WTC11 (cell line): ENCODE measurements at regions not wholly inside any gene's neighbourhood (a gene's known extent, or its start where the extent isn't known, plus 50 kb on each side); places are given as distances from the start of the nearest gene placed in this dataset.

Source experiments
- ATAC-seq: fragments of 200-7000 bp; cut with Tn5 transposase; 2 replicates; pipeline ENCODE4 v1.10.0; 2021; ENCODE audit warnings: mild to moderate bottlenecking, moderate library complexity
- CTCF ChIA-PET: fragments of 300-600 bp; sonication (Branson Sonifier 250); formaldehyde crosslinking; loops from one replicate; lab custom pipeline; 2021; ENCODE audit warnings: antibody characterized with exemption; lab: Charles Lee
- POLR2A ChIA-PET: fragments of 350-600 bp; sonication (Branson Sonifier 250); formaldehyde crosslinking; loops from one replicate; lab custom pipeline; 2021; ENCODE audit warnings: antibody characterized with exemption; lab: Charles Lee
- DNase-seq: peaks from one replicate; pipeline ENCODE4 v3.0.0; 2021; ENCODE audit warnings: low spot score
- H3K27ac Mint-ChIP-seq: 2 replicates; pipeline ENCODE4 v1.8.0; 2021; ENCODE audit warnings: mixed read lengths
- H3K27me3 Mint-ChIP-seq: 2 replicates; pipeline ENCODE4 v1.8.0; 2021; ENCODE audit warnings: low read depth, mild to moderate bottlenecking, moderate library complexity, mixed read lengths
- H3K36me3 Mint-ChIP-seq: 2 replicates; pipeline ENCODE4 v1.8.0; 2021; ENCODE audit warnings: mixed read lengths
- H3K4me1 Mint-ChIP-seq: 2 replicates; pipeline ENCODE4 v1.8.0; 2022; ENCODE audit warnings: mixed read lengths
- H3K4me3 Mint-ChIP-seq: 2 replicates; pipeline ENCODE4 v1.8.0; 2021; ENCODE audit warnings: mild to moderate bottlenecking, moderate library complexity, mixed read lengths
- H3K9me3 Mint-ChIP-seq: 2 replicates; pipeline ENCODE4 v1.8.0; 2021; ENCODE audit warnings: mixed read lengths
- ATF1 ChIP-seq: sonication (generic); formaldehyde crosslinking; IDR thresholded peaks from 2 replicates; pipeline ENCODE4 v1.8.1; 2023; ENCODE audit warnings: mild to moderate bottlenecking, moderate library complexity, missing genetic modification reagents
- CREM ChIP-seq: sonication (generic); formaldehyde crosslinking; IDR thresholded peaks from 2 replicates; pipeline ENCODE4 v1.8.1; 2022; ENCODE audit warnings: mild to moderate bottlenecking, missing genetic modification reagents, moderate library complexity
- ELF4 ChIP-seq: sonication (generic); formaldehyde crosslinking; IDR thresholded peaks from 2 replicates; pipeline ENCODE4 v1.8.1; 2022; ENCODE audit warnings: low read depth, mild to moderate bottlenecking, moderate library complexity, missing genetic modification reagents
- ETV6 ChIP-seq: sonication (generic); formaldehyde crosslinking; IDR thresholded peaks from 2 replicates; pipeline ENCODE4 v1.8.1; 2022; ENCODE audit warnings: mild to moderate bottlenecking, missing genetic modification reagents
- FOXJ3 ChIP-seq: sonication (generic); formaldehyde crosslinking; IDR thresholded peaks from 2 replicates; pipeline ENCODE4 v1.9.0; 2021; ENCODE audit warnings: missing genetic modification reagents, mild to moderate bottlenecking, borderline replicate concordance
- GABPB1 ChIP-seq: sonication (generic); formaldehyde crosslinking; IDR thresholded peaks from 2 replicates; pipeline ENCODE4 v1.8.1; 2023; ENCODE audit warnings: mild to moderate bottlenecking, missing genetic modification reagents
- GRHL2 ChIP-seq: fragments of 250-450 bp; sonication (Bioruptor Pico); IDR thresholded peaks from 2 replicates; pipeline ENCODE4 v1.8.0; 2022; ENCODE audit warnings: mild to moderate bottlenecking, moderate library complexity; ENCODE audit not compliant: insufficient replicate concordance, severe bottlenecking
- GTF2I ChIP-seq: fragments of 250-450 bp; sonication (Bioruptor Pico); conservative IDR thresholded peaks from 2 replicates; pipeline ENCODE4 v1.4.0; 2021; ENCODE audit warnings: mild to moderate bottlenecking
- HMGA2 ChIP-seq: fragments of 250-450 bp; sonication (Bioruptor Pico); IDR thresholded peaks from 2 replicates; pipeline ENCODE4 v1.4.0; 2021; ENCODE audit warnings: mild to moderate bottlenecking, moderate library complexity
- IRF1 ChIP-seq: sonication (generic); formaldehyde crosslinking; IDR thresholded peaks from 2 replicates; pipeline ENCODE4 v1.8.0; 2023; ENCODE audit warnings: missing genetic modification reagents
- IRF2 ChIP-seq: sonication (generic); formaldehyde crosslinking; IDR thresholded peaks from 2 replicates; pipeline ENCODE4 v1.8.0; 2022; ENCODE audit warnings: low read depth, missing genetic modification reagents, borderline replicate concordance
- MYBL2 ChIP-seq: sonication (generic); formaldehyde crosslinking; IDR thresholded peaks from 2 replicates; pipeline ENCODE4 v1.8.1; 2023; ENCODE audit warnings: mild to moderate bottlenecking, moderate library complexity, missing genetic modification reagents
- NR1H2 ChIP-seq: sonication (generic); formaldehyde crosslinking; IDR thresholded peaks from 2 replicates; pipeline ENCODE4 v1.9.0; 2021; ENCODE audit warnings: mild to moderate bottlenecking, moderate library complexity, missing genetic modification reagents
- PREB ChIP-seq: sonication (generic); formaldehyde crosslinking; IDR thresholded peaks from 2 replicates; pipeline ENCODE4 v1.8.1; 2022; ENCODE audit warnings: mild to moderate bottlenecking, missing genetic modification reagents, moderate library complexity, borderline replicate concordance
- RORB ChIP-seq: fragments of 250-450 bp; sonication (Bioruptor Pico); IDR thresholded peaks from 2 replicates; pipeline ENCODE4 v1.9.0; 2021; ENCODE audit warnings: mild to moderate bottlenecking
- SMAD3 ChIP-seq: sonication (generic); formaldehyde crosslinking; IDR thresholded peaks from 2 replicates; pipeline ENCODE4 v1.8.0; 2022; ENCODE audit warnings: missing genetic modification reagents, mild to moderate bottlenecking, borderline replicate concordance
- ZNF219 ChIP-seq: sonication (generic); formaldehyde crosslinking; IDR thresholded peaks from 2 replicates; pipeline ENCODE4 v1.8.0; 2023; ENCODE audit warnings: missing genetic modification reagents, mild to moderate bottlenecking, borderline replicate concordance
- ZNF423 ChIP-seq: fragments of 250-450 bp; sonication (Bioruptor Pico); IDR thresholded peaks from 2 replicates; pipeline ENCODE4 v2.1.2; 2022; ENCODE audit warnings: mild to moderate bottlenecking, moderate library complexity
- ZSCAN18 ChIP-seq: fragments of 250-450 bp; sonication (Bioruptor Pico); IDR thresholded peaks from 2 replicates; pipeline ENCODE4 v2.1.2; 2022; ENCODE audit warnings: mild to moderate bottlenecking, moderate library complexity
- TF ChIP-seq, protein P1 (sequence below): sonication (generic); formaldehyde crosslinking; IDR thresholded peaks from 2 replicates; pipeline ENCODE4 v1.8.1; 2022; ENCODE audit warnings: low read depth, mild to moderate bottlenecking, moderate library complexity, missing genetic modification reagents, borderline replicate concordance
- TF ChIP-seq, protein P2 (sequence below): sonication (generic); formaldehyde crosslinking; IDR thresholded peaks from 2 replicates; pipeline ENCODE4 v1.8.1; 2022; ENCODE audit warnings: low read depth, missing genetic modification reagents, borderline replicate concordance
- TF ChIP-seq, protein P3 (sequence below): sonication (generic); formaldehyde crosslinking; IDR thresholded peaks from 2 replicates; pipeline ENCODE4 v1.8.1; 2023; ENCODE audit warnings: mild to moderate bottlenecking, missing genetic modification reagents
- TF ChIP-seq, protein P4 (sequence below): fragments of 250-450 bp; sonication (Bioruptor Pico); IDR thresholded peaks from 2 replicates; pipeline ENCODE4 v1.9.0; 2021; ENCODE audit warnings: moderate library complexity, mild to moderate bottlenecking, inconsistent platforms, borderline replicate concordance
- TF ChIP-seq, protein P5 (sequence below): sonication (generic); formaldehyde crosslinking; IDR thresholded peaks from 2 replicates; pipeline ENCODE4 v1.8.0; 2022; ENCODE audit warnings: mild to moderate bottlenecking, missing genetic modification reagents

- no peak for ATAC-seq
- H3K27me3 Mint-ChIP-seq = no peaks in the 10 kb centered on the region; the same call in 1 of the 2 replicates
- H3K9me3 Mint-ChIP-seq = no peaks in the 10 kb centered on the region
- ChIA-PET CTCF (no interaction called here), POLR2A (interaction anchor here (0.7 kb wide), 1 partner anchor 21 kb away, joined by 3 read pairs; no protein-coding TSS in a partner anchor)
- DNase-seq = no peak
- peaks cover 6% of the 10 kb centered on the region for H3K4me1 Mint-ChIP-seq
- H3K36me3 Mint-ChIP-seq = no peaks in the 10 kb centered on the region
- H3K27ac Mint-ChIP-seq = no peak overlapping the region
- TF ChIP-seq ATF1 (CRISPR knock-in tag) = no peak
- no peak for TF ChIP-seq ZNF423
- TF ChIP-seq IRF2 (CRISPR knock-in tag) = no peak
- TF ChIP-seq IRF1 (CRISPR knock-in tag) = no peak
- TF ChIP-seq ELF4 (CRISPR knock-in tag) = no peak
- no peak for TF ChIP-seq HMGA2
- TF ChIP-seq ZNF219 (CRISPR knock-in tag) = no peak
- H3K4me3 Mint-ChIP-seq = no peak overlapping the region
Measured at GRCh38 chr2:104638859-104639202, 215.1 kb upstream of the POU3F3 start.

DNA sequence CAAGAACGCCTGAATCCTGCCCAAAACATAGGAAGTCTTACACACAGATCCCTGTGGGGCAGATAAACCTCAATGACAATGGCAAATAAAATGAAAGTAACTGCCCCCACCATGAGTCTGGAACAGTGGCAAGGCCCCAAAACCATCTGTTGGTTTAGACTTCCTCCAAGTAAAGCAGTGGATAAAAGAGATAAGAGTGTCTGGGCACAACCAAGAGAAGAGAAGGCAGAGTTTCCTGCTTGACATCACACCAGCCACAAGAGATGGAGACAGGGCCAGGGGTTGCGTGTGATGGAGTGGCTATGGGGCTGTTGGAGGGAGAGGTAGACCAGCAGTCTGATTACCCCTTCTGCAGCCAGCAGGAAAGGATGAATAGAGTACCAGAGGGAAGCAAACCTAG is 212.1 kb upstream of the POU3F3 start:
- CTCF ChIA-PET = no interaction called here
- Mint-ChIP-seq H3K4me3 (no peak overlapping the region), H3K4me1 (peaks cover 6% of the 10 kb centered on the region), H3K36me3 (no peaks in the 10 kb centered on the region), H3K27ac (no peak overlapping the region), H3K27me3 (no peaks in the 10 kb centered on the region; the same call in 1 of the 2 replicates), H3K9me3 (no peaks in the 10 kb centered on the region)
- POLR2A ChIA-PET = no interaction called here
- no peak for ATAC-seq
- DNase-seq = no peak
- TF ChIP-seq ZSCAN18 (CRISPR knock-in tag) (no peak), ATF1 (CRISPR knock-in tag) (no peak), RORB (CRISPR knock-in tag) (no peak), ETV6 (CRISPR knock-in tag) (no peak), GRHL2 (CRISPR knock-in tag) (no peak), PREB (no peak), CREM (CRISPR knock-in tag) (no peak), GTF2I (no peak), GABPB1 (CRISPR knock-in tag) (no peak), ELF4 (CRISPR knock-in tag) (no peak), FOXJ3 (no peak)
- TF ChIP-seq, protein P1, sequence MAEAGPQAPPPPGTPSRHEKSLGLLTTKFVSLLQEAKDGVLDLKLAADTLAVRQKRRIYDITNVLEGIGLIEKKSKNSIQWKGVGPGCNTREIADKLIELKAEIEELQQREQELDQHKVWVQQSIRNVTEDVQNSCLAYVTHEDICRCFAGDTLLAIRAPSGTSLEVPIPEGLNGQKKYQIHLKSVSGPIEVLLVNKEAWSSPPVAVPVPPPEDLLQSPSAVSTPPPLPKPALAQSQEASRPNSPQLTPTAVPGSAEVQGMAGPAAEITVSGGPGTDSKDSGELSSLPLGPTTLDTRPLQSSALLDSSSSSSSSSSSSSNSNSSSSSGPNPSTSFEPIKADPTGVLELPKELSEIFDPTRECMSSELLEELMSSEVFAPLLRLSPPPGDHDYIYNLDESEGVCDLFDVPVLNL (CRISPR knock-in tag) = no peak
- TF ChIP-seq, protein P2, sequence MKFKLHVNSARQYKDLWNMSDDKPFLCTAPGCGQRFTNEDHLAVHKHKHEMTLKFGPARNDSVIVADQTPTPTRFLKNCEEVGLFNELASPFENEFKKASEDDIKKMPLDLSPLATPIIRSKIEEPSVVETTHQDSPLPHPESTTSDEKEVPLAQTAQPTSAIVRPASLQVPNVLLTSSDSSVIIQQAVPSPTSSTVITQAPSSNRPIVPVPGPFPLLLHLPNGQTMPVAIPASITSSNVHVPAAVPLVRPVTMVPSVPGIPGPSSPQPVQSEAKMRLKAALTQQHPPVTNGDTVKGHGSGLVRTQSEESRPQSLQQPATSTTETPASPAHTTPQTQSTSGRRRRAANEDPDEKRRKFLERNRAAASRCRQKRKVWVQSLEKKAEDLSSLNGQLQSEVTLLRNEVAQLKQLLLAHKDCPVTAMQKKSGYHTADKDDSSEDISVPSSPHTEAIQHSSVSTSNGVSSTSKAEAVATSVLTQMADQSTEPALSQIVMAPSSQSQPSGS (CRISPR knock-in tag) = no peak

DNA sequence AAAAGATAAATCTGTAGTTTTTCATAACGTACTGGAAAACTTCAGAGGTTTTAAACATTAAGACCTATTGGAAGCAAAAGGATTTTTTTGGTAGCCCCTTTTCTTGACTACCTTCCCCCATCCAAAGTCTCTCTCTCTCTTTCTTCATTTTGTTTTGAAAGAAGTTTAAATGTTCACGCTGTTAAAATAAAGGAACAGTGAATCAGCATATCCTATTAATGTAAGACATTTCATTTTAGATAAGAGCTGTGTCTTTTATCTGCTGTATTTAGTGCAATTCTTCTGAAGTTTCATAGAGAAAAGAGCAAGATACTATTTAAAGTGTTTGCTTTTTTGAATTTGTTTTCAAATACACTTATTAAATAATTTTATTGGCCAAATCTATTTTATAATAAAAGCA is 205.5 kb upstream of the POU3F3 start:
- Mint-ChIP-seq H3K4me1 (no peaks in the 10 kb centered on the region), H3K27ac (no peak overlapping the region), H3K4me3 (no peak overlapping the region), H3K9me3 (no peaks in the 10 kb centered on the region), H3K36me3 (no peaks in the 10 kb centered on the region), H3K27me3 (no peaks in the 10 kb centered on the region; the same call in none of the 2 replicates)
- ChIA-PET CTCF (no interaction called here), POLR2A (interaction anchor here (0.7 kb wide), 1 partner anchor 1193 kb away, joined by 3 read pairs; no protein-coding TSS in a partner anchor)
- DNase-seq (no peak), ATAC-seq (no peak)
- no peak for TF ChIP-seq FOXJ3
- TF ChIP-seq, protein P3, sequence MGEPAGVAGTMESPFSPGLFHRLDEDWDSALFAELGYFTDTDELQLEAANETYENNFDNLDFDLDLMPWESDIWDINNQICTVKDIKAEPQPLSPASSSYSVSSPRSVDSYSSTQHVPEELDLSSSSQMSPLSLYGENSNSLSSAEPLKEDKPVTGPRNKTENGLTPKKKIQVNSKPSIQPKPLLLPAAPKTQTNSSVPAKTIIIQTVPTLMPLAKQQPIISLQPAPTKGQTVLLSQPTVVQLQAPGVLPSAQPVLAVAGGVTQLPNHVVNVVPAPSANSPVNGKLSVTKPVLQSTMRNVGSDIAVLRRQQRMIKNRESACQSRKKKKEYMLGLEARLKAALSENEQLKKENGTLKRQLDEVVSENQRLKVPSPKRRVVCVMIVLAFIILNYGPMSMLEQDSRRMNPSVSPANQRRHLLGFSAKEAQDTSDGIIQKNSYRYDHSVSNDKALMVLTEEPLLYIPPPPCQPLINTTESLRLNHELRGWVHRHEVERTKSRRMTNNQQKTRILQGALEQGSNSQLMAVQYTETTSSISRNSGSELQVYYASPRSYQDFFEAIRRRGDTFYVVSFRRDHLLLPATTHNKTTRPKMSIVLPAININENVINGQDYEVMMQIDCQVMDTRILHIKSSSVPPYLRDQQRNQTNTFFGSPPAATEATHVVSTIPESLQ (CRISPR knock-in tag) = no peak
- TF ChIP-seq, protein P4, sequence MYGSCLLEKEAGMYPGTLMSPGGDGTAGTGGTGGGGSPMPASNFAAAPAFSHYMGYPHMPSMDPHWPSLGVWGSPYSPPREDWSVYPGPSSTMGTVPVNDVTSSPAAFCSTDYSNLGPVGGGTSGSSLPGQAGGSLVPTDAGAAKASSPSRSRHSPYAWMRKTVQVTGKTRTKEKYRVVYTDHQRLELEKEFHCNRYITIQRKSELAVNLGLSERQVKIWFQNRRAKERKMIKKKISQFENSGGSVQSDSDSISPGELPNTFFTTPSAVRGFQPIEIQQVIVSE (CRISPR knock-in tag) = no peak
- TF ChIP-seq, protein P5, sequence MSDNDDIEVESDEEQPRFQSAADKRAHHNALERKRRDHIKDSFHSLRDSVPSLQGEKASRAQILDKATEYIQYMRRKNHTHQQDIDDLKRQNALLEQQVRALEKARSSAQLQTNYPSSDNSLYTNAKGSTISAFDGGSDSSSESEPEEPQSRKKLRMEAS (CRISPR knock-in tag) = no peak
- TF ChIP-seq MYBL2 = no peak
- no peak for TF ChIP-seq SMAD3
- no peak for TF ChIP-seq NR1H2 (CRISPR knock-in tag)
